ENCODE measurements at regions not wholly inside any gene's neighbourhood (a gene's known extent, or its start where the extent isn't known, plus 50 kb on each side); places are given as distances from the start of the nearest gene placed in this dataset.

DNA sequence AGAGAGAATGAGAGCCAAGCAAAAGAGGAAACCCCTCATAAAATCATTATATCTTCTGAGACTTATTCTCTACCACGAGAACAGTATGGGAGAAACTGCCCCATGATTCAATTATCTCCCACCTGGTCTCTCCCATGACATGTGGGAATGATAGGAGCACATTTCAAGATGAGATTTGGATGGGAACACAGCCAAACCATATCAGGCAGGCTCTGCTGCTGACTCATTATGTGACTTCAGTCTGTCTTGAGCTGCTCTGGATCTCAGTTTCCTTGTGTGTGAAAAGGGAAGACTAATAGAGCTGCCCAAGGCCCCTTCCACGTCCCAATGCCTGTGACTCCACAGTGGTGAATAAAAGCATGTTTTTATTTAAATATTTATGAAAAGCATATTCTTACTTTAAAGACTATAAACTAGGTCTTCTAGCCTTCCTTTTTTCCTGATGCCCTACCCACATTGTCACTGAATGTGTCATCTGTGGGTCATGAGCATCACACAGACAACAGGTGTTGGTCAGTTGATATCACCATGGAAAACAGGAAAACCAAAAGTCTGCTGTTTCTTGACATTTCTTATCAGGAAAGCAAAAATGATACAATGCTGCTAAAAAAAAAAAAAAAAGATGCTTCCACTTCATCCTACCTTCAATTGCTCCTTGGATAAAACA is 96.0 kb upstream of the PPP2R3A start:
- TF ChIP-seq, protein P1, sequence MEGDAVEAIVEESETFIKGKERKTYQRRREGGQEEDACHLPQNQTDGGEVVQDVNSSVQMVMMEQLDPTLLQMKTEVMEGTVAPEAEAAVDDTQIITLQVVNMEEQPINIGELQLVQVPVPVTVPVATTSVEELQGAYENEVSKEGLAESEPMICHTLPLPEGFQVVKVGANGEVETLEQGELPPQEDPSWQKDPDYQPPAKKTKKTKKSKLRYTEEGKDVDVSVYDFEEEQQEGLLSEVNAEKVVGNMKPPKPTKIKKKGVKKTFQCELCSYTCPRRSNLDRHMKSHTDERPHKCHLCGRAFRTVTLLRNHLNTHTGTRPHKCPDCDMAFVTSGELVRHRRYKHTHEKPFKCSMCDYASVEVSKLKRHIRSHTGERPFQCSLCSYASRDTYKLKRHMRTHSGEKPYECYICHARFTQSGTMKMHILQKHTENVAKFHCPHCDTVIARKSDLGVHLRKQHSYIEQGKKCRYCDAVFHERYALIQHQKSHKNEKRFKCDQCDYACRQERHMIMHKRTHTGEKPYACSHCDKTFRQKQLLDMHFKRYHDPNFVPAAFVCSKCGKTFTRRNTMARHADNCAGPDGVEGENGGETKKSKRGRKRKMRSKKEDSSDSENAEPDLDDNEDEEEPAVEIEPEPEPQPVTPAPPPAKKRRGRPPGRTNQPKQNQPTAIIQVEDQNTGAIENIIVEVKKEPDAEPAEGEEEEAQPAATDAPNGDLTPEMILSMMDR (IDR thresholded peaks at IDR 0.05; ENCODE audit: poor library complexity, severe bottlenecking), result no peak
- TF ChIP-seq TAF1 (IDR thresholded peaks at IDR 0.05; ENCODE audit: low read depth), result no peak
- no peak for TF ChIP-seq SMC3 (conservative IDR thresholded peaks at IDR 0.05; ENCODE audit: poor library complexity)
- no peak for TF ChIP-seq EZH2 (IDR thresholded peaks at IDR 0.05; ENCODE audit: borderline replicate concordance, insufficient read depth, low read length, poor library complexity, severe bottlenecking)
- no peak for TF ChIP-seq POLR2AphosphoS5 (IDR thresholded peaks at IDR 0.05)
- TF ChIP-seq EP300 (conservative IDR thresholded peaks at IDR 0.05; ENCODE audit: poor library complexity, severe bottlenecking), result no peak

Data from neural cell (in vitro differentiated cells).